ENCODE measurements at regions not wholly inside any gene's neighbourhood (a gene's known extent, or its start where the extent isn't known, plus 50 kb on each side); places are given as distances from the start of the nearest gene placed in this dataset.

DNA sequence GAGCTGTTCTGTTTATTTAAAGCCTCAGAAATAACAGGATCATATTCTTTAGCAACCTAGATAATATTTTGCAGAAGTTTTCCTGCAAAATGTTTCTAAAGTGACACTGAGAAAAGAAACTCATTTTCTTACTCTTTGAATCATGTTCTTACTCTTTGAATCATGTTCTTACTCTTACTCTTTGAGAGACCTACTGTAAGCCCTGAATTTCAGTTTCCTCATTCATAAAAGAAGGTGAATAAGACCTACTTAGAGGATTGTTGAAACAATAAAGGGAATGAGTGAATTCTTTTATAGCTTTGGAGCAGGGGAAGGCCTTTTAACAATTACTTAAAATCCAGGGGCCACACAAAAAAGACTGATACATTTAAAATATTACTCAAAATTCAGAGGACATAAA lies 221.7 kb upstream of the CMC1 start:
- H3K4me1 ChIP-seq: no peaks in the 10 kb centered on the region
- peaks cover 0 to 15% (median 13%) of the 10 kb centered on the region in 4 donors for H3K9me3 ChIP-seq
- no peaks in the 10 kb centered on the region for H3K36me3 ChIP-seq
- H3K4me3 ChIP-seq: no peak overlapping the region
- TF ChIP-seq EP300 (IDR thresholded peaks at IDR 0.05) (no peak), POLR2AphosphoS5 (IDR thresholded peaks at IDR 0.05) (no peak)
- TF ChIP-seq, protein P1, sequence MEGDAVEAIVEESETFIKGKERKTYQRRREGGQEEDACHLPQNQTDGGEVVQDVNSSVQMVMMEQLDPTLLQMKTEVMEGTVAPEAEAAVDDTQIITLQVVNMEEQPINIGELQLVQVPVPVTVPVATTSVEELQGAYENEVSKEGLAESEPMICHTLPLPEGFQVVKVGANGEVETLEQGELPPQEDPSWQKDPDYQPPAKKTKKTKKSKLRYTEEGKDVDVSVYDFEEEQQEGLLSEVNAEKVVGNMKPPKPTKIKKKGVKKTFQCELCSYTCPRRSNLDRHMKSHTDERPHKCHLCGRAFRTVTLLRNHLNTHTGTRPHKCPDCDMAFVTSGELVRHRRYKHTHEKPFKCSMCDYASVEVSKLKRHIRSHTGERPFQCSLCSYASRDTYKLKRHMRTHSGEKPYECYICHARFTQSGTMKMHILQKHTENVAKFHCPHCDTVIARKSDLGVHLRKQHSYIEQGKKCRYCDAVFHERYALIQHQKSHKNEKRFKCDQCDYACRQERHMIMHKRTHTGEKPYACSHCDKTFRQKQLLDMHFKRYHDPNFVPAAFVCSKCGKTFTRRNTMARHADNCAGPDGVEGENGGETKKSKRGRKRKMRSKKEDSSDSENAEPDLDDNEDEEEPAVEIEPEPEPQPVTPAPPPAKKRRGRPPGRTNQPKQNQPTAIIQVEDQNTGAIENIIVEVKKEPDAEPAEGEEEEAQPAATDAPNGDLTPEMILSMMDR (IDR thresholded peaks at IDR 0.05): no peak
- no peak overlapping the region for H3K27ac ChIP-seq
- no peak for DNase-seq
- no peaks in the 10 kb centered on the region for H3K27me3 ChIP-seq
- intact Hi-C loops (cut with DNase I; ENCODE audit: low total_unique reads): no loop called here

DNA sequence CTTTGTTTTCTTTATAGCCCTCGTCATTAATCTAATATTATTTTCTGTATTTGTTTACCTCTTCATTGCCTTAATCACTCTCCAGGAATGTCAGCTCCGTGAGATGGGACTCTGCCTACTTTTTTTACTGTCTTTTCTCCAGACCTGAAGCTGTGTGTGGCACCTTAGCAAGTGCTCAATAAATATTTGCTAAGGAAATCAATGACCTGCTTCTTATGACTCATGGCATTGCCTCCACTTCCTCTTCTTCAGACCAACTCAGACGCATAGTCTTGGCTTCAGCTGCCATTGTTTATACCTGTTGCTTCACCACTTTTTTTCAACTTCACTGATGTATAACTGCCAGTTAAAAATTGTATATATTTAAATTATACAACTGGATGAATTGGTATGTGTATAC lies 218.5 kb upstream of the CMC1 start:
- Histone ChIP-seq H3K4me1 (no peaks in the 10 kb centered on the region), H3K36me3 (no peaks in the 10 kb centered on the region), H3K4me3 (no peak overlapping the region), H3K9me3 (peaks cover 0 to 27% (median 21%) of the 10 kb centered on the region in 4 donors), H3K27me3 (no peaks in the 10 kb centered on the region), H3K27ac (no peak overlapping the region)
- intact Hi-C loops (cut with DNase I; ENCODE audit: low total_unique reads): no loop called here
- DNase-seq: no peak
- 35 to 43% (median 42%) methylated on average over 3 of the region's 3 CpGs for WGBS, 5 donors
- TF ChIP-seq POLR2AphosphoS5 (IDR thresholded peaks at IDR 0.05): no peak
- no peak for TF ChIP-seq EP300 (IDR thresholded peaks at IDR 0.05)
- TF ChIP-seq, protein P1 (IDR thresholded peaks at IDR 0.05): no peak
- no peak for TF ChIP-seq POLR2A (IDR thresholded peaks at IDR 0.05)

DNA sequence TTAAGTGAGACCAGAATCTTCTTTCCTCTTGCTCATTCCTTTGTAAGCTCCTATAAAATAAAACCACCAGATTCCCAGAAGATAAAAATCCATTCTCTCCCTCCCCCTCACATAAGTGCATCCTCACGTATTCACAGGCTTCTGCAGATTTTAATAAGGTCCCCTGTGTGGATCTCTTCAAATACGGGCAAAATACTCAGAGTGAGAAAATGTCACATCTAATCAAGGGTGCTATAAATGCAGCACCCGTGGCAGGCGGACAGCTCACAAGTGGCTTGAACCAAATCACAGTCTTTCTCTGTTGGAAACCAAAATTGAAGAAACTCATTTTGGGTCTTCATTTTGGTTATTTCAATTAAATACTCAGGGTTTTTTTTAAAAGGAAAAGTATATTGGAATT lies 212.9 kb upstream of the CMC1 start:
- H3K36me3 ChIP-seq: no peaks in the 10 kb centered on the region

DNA sequence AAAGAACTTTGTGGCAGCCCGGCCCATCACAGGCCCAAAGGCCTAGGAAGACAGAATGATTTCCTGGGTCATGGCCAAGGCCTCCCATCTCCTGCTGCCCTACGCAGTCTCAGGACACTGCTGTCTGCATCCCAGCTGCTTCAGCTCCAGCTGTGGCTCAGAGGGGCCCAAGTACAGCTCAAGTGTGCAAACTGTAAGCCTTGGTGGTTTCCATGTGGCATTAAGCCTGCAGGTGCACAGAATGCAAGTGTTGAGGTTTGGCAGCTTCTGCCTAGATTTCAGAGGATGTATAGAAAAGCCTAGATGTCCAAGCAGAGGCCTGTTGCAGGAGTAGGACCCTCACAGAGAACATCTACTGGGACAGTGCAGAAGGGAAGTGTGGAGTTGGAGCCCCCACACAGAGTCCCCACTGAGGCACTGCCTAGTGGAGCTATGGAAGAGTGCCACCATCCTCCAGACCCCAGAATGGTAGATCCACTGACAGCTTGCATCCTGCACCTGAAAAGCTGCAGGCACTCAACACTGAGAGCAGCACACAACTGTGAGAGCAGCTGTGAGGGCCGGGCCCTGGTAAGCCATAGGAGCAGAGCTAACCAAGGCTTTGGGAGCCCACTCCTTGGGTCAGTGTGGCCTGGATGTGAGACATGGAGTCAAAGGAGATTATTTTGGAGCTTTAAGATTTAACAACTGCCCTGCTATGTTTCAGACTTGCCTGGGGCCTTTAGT lies 208.2 kb upstream of the CMC1 start:
- TF ChIP-seq, protein P1 (IDR thresholded peaks at IDR 0.05): no peak
- TF ChIP-seq POLR2A (IDR thresholded peaks at IDR 0.05) (no peak), EP300 (IDR thresholded peaks at IDR 0.05) (no peak), POLR2AphosphoS5 (IDR thresholded peaks at IDR 0.05) (no peak)
- H3K36me3 ChIP-seq: no peaks in the 10 kb centered on the region
- H3K27me3 ChIP-seq: no peaks in the 10 kb centered on the region
- DNase-seq: no peak
- H3K9me3 ChIP-seq: peaks cover 0 to 27% (median 15%) of the 10 kb centered on the region in 4 donors
- intact Hi-C loops (cut with DNase I; ENCODE audit: low total_unique reads): no loop called here
- no peak overlapping the region for H3K27ac ChIP-seq
- no peak overlapping the region for H3K4me3 ChIP-seq
- no peaks in the 10 kb centered on the region for H3K4me1 ChIP-seq
- WGBS, 5 donors: 82 to 96% (median 86%) methylated on average over 3 of the region's 3 CpGs

More for the DNA sequence above, 212.9 kb upstream of the CMC1 start:
- peaks cover 0 to 50% (median 31%) of the 10 kb centered on the region in 4 donors for H3K9me3 ChIP-seq
- H3K4me1 ChIP-seq: no peaks in the 10 kb centered on the region
- intact Hi-C loops (cut with DNase I; ENCODE audit: low total_unique reads): no loop called here
- TF ChIP-seq EP300 (IDR thresholded peaks at IDR 0.05): no peak
- TF ChIP-seq, protein P1 (IDR thresholded peaks at IDR 0.05): no peak
- no peak for TF ChIP-seq POLR2A (IDR thresholded peaks at IDR 0.05)
- TF ChIP-seq POLR2AphosphoS5 (IDR thresholded peaks at IDR 0.05): no peak
- 68 to 80% (median 77%) methylated on average over 4 of the region's 4 CpGs for WGBS, 5 donors
- no peak overlapping the region for H3K27ac ChIP-seq
- no peaks in the 10 kb centered on the region for H3K27me3 ChIP-seq
- no peak overlapping the region for H3K4me3 ChIP-seq
- no peak for DNase-seq
